Stimulated activated effector memory CD8-positive, alpha-beta T cell treated with anti-CD3 and anti-CD28 coated beads, Interleukin-12 subunit alpha, Interleukin-12 subunit beta, amount 100 ng/mL, for 72 hours (primary cell): ENCODE measurements at regions not wholly inside any gene's neighbourhood (a gene's known extent, or its start where the extent isn't known, plus 50 kb on each side); places are given as distances from the start of the nearest gene placed in this dataset.
"Not testable (repeated sequence)": the region's sequence is repeated elsewhere in the genome, so short reads cannot be mapped to it uniquely, and the experiment has no call there.

Experiments used
- ATAC-seq: fragments of 150-1000 bp; cut with Tn5 transposase; 2 replicates; pipeline ENCODE4 v1.10.0; 2021
- DNase-seq, 2 donors: peaks; one replicate each; pipeline ENCODE4 v3.0.0; 2021 to 2022; ENCODE audit warnings: low spot score in 2 of 2
- H3K27ac Mint-ChIP-seq: one replicate; pipeline ENCODE4 v1.8.0; 2022; ENCODE audit warnings: mild to moderate bottlenecking, mixed read lengths
- H3K36me3 Mint-ChIP-seq: one replicate; pipeline ENCODE4 v1.8.0; 2022; ENCODE audit warnings: mild to moderate bottlenecking, mixed read lengths
- H3K4me1 Mint-ChIP-seq: one replicate; pipeline ENCODE4 v1.8.0; 2022; ENCODE audit warnings: mixed read lengths
- H3K4me3 Mint-ChIP-seq: one replicate; pipeline ENCODE4 v1.8.0; 2022; ENCODE audit warnings: mild to moderate bottlenecking, mixed read lengths
- H3K9me3 Mint-ChIP-seq: one replicate; pipeline ENCODE4 v1.8.0; 2022; ENCODE audit warnings: mixed read lengths

DNA sequence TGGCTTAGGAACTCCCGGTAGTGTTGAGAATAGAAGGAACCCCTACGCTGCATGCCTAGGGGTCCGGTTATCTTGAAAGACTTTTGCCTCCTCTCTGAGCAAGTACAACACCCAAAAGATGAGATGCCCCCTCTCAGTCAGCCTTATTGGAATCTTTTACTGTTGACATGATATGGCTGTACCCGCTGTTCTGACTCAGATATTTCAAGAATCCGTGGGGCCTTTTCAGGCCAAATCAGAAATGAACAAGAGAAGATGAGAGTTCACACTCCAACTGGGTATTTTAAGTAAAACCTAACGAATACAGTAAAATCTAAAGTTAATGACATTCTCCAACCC lies 164.2 kb downstream of the PPIAL4G start:
- Mint-ChIP-seq H3K4me3 (peak overlapping the region; percentile 81), H3K9me3 (no peaks in the 10 kb centered on the region), H3K4me1 (peaks cover 42% of the 10 kb centered on the region), H3K27ac (peak overlapping the region; percentile 75), H3K36me3 (peaks cover 9% of the 10 kb centered on the region)
- DNase-seq (no peak), ATAC-seq (peak; percentile 89)

DNA sequence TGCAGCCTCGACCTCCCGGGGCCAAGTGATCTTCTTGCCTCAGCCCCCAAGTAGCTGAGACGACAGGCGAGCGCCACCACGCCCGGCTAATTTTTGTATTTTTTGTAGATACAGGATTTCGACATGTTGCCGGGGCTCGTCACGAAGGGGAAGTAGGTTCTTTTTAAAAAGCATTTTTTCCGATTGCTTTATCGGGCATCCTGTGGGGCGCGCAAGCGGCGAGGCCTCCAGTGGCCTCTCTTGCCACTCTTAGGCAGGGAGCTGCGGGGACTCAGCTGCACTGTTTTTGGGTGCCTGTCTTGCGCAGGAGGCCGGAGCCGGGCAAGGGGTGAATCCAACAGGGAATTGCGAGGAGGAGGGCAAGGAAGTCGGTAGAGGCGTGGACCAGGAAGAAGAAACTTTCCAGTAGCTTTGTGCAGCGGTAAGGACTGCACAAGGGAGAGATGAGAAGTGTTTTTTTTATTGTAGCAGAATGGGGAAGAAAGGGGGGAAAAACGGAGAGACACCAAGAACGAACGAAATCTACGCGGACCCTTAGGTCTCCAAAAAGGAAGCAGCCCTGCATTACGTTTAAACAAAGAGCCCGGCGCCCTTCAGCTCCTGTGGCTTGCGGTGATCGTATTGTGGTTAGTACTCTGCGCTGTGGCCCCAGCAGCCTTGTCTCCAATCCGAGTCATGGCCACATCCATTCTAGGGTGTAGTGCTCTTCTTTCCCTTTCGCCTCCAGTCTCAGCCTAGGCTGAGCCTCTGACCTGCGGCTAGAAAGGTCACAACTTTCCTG lies 164.8 kb downstream of the PPIAL4G start:
- Mint-ChIP-seq H3K36me3 (peaks cover 9% of the 10 kb centered on the region), H3K4me1 (peaks cover 42% of the 10 kb centered on the region), H3K27ac (peak overlapping the region; percentile 75), H3K4me3 (peak overlapping the region; percentile 81), H3K9me3 (no peaks in the 10 kb centered on the region)
- ATAC-seq (peak; percentile 92), DNase-seq (peak; percentile 54 to 83)

DNA sequence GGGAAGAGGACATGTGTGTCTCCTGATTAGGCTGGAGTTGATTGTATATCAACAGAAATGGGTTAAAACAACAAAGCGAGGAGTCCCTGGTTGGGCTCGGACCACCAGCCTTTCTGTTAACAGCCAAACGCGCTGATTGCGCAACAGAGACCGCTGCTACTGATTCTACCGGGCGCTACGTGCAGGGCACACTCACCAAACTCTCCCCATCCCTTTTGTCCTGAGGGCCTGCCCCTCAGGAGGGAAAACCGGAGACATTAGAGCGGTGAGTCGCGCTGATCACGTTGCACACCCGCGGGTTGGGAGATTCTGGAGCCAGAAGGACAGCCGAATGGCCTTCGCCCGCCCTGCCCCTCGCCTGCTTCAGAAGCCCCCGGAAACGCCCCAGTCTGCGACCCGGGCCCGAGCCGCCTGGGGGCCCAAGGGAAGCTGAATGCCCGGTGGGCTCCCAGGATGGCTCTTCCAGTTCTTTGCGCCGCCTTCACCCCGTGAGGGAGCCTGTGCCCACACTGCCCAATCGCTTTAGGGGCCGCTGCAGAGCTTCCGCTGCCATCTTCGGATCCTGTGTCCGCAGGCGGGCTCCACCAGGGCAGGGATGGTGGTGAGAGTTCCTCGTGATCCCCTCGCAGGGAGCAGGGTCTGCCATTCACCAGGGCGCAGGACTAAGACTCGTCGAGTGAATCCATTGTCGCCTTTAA lies 165.4 kb upstream of the NBPF11 start:
- peaks cover 42% of the 10 kb centered on the region for H3K4me1 Mint-ChIP-seq
- peaks cover 9% of the 10 kb centered on the region for H3K36me3 Mint-ChIP-seq
- H3K4me3 Mint-ChIP-seq, result peak overlapping the region; percentile 81
- ATAC-seq (no peak), DNase-seq (no peak)
- no peak overlapping the region for H3K27ac Mint-ChIP-seq
- no peaks in the 10 kb centered on the region for H3K9me3 Mint-ChIP-seq

- Mint-ChIP-seq H3K4me3 (no peak overlapping the region), H3K27ac (no peak overlapping the region), H3K9me3 (peaks cover 4% of the 10 kb centered on the region), H3K36me3 (peaks cover 9% of the 10 kb centered on the region), H3K4me1 (peaks cover 37% of the 10 kb centered on the region)
- DNase-seq (no peak), ATAC-seq (peak; percentile 56)
Measured at GRCh38 chr1:148315071-148315811, 163.2 kb upstream of the NBPF11 start.

- ATAC-seq, result no peak
- Mint-ChIP-seq H3K27ac (no peak overlapping the region), H3K4me3 (no peak overlapping the region), H3K4me1 (peaks cover 11% of the 10 kb centered on the region), H3K36me3 (no peaks in the 10 kb centered on the region), H3K9me3 (peaks cover 4% of the 10 kb centered on the region)
- DNase-seq, result no peak
Measured at GRCh38 chr1:148310807-148311206, 158.7 kb upstream of the NBPF11 start.

- H3K4me3 Mint-ChIP-seq, result no peak overlapping the region
Measured at GRCh38 chr1:148309940-148310500, 157.9 kb upstream of the NBPF11 start.

DNA sequence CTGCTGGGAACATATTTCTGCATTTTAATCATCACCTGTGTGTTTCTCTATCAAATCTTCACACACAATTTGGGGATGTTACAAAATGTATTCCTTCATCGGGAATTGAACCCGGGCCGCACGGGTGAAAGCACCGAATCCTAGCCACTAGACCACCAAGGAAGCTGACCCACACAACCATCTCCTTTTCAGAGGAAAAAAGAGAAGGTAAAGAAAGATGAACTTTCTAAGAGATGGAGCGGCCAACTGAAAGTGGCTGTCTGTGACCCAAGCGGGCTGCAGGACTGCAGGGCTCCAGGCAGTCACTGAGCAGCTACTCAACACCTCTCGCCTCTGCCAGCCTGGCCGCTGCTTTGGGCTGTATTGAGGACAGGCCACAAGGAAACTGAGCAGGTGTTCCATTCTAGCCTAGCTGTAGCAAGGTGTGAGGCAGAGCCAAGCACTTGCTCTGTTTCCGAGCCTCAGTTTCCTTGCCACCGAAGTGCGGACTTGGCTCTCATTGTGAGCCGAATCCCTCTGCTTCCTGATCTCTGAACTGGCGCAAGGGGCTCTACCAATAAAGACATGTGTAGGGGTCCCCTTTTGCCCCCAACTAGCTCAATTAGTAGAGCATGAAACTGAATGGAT lies 156.9 kb upstream of the NBPF11 start:
- no peak for ATAC-seq
- H3K4me3 Mint-ChIP-seq, result no peak overlapping the region

More at GRCh38 chr1:148309940-148310500, 157.9 kb upstream of the NBPF11 start:
- ATAC-seq (no peak), DNase-seq (no peak)
- Mint-ChIP-seq H3K9me3 (peaks cover 4% of the 10 kb centered on the region), H3K27ac (no peak overlapping the region), H3K4me1 (peaks cover 6% of the 10 kb centered on the region), H3K36me3 (no peaks in the 10 kb centered on the region)

DNA sequence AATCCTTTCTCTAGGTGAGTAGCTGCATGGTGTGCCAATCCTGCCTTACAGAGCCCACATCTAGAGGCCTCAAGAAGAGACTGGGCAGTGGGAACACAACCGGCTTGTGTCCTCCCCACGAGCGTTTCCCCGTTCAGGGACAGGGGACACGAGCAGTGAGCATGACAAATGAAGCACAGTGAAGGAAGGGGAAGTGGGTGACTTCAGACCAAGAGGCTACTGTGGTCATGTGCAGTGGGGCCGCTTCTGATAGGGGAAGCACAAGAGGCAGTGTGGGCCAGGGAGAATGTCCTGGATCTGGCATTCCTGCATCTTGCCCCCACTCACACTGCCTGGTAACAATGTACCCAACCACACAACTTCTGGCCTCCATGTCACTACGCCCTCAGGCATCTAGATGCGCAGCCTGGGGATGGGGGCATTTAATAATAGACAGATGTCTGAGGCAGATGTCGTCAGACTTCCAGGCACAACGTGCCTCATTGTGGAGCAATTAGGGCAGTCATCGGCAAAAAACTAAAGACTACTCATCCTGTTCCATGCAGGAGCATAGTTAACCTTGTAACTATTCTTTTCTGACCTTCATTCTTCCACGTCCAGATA lies 155.6 kb upstream of the NBPF11 start:
- Mint-ChIP-seq H3K9me3 (peaks cover 4% of the 10 kb centered on the region), H3K4me1 (peaks cover 16% of the 10 kb centered on the region), H3K27ac (no peak overlapping the region), H3K36me3 (peaks cover 16% of the 10 kb centered on the region), H3K4me3 (no peak overlapping the region)
- ATAC-seq, result no peak
- no peak for DNase-seq

More for the DNA sequence above, 156.9 kb upstream of the NBPF11 start:
- H3K9me3 Mint-ChIP-seq, result peaks cover 4% of the 10 kb centered on the region
- peaks cover 3% of the 10 kb centered on the region for H3K36me3 Mint-ChIP-seq
- peaks cover 9% of the 10 kb centered on the region for H3K4me1 Mint-ChIP-seq
- DNase-seq, result no peak
- no peak overlapping the region for H3K27ac Mint-ChIP-seq

GRCh38 chr1:148304935-148305334 lies 152.9 kb upstream of the NBPF11 start:
- H3K9me3 Mint-ChIP-seq, H3K27ac Mint-ChIP-seq, H3K4me3 Mint-ChIP-seq, DNase-seq, ATAC-seq: not testable (repeated sequence)
- peaks cover 18% of the 10 kb centered on the region for H3K36me3 Mint-ChIP-seq
- H3K4me1 Mint-ChIP-seq, result peaks cover 16% of the 10 kb centered on the region

DNA sequence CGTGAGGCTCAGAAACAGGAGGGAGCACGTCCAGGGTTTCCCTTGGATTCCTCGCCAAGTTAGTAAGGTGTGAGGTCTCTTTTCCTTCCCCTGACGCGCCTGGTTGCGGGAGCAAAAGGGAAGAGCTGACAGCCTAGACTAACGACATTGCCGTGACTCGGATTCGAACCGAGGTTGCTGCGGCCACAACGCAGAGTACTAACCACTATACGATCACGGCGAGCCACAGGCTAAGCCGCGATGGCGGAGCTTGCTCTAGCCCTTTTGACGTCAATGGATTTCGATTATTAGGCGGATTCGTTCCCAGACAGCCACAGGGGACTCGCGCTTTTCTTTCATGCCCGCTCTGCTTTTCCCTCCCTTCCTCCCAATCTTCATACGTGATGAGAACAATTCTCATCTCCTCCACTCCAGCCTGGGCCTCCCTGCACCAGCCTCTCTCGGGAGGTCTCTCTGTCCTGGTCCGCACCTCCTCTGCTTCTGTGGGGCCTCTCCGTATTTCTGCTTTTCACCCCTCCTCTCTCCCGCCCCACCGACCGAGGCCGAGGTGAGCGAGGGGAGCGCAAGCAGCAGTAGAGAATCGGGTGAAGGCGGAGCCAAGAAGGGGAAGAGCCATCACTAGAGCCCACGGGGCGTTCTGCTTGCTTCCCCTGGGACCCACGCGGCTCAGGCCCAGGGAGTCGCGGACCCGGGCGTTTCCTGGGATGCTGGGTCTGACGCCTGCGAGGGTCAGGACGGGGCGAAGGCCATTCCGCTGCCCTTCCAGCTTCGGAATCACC lies 150.7 kb upstream of the NBPF11 start:
- ATAC-seq (peak; percentile 91), DNase-seq (peak; percentile 47 to 89)
- peaks cover 16% of the 10 kb centered on the region for H3K4me1 Mint-ChIP-seq
- H3K9me3 Mint-ChIP-seq, result not testable (repeated sequence)
- H3K36me3 Mint-ChIP-seq, result peaks cover 18% of the 10 kb centered on the region
- peak overlapping the region; percentile 70 for H3K4me3 Mint-ChIP-seq
- H3K27ac Mint-ChIP-seq, result peak overlapping the region; percentile 16

GRCh38 chr1:148297852-148298251 lies 145.8 kb upstream of the NBPF11 start:
- not testable (repeated sequence) for H3K4me3 Mint-ChIP-seq, DNase-seq, H3K9me3 Mint-ChIP-seq, H3K36me3 Mint-ChIP-seq, H3K27ac Mint-ChIP-seq, H3K4me1 Mint-ChIP-seq, ATAC-seq

- H3K9me3 Mint-ChIP-seq, result no peaks in the 10 kb centered on the region
- H3K4me3 Mint-ChIP-seq, result no peak overlapping the region
- no peak for DNase-seq
- H3K36me3 Mint-ChIP-seq, result no peaks in the 10 kb centered on the region
- H3K27ac Mint-ChIP-seq, result no peak overlapping the region
- H3K4me1 Mint-ChIP-seq, result peaks cover 12% of the 10 kb centered on the region
- ATAC-seq, result no peak
Measured at GRCh38 chr1:148296511-148296910, 144.4 kb upstream of the NBPF11 start.

DNA sequence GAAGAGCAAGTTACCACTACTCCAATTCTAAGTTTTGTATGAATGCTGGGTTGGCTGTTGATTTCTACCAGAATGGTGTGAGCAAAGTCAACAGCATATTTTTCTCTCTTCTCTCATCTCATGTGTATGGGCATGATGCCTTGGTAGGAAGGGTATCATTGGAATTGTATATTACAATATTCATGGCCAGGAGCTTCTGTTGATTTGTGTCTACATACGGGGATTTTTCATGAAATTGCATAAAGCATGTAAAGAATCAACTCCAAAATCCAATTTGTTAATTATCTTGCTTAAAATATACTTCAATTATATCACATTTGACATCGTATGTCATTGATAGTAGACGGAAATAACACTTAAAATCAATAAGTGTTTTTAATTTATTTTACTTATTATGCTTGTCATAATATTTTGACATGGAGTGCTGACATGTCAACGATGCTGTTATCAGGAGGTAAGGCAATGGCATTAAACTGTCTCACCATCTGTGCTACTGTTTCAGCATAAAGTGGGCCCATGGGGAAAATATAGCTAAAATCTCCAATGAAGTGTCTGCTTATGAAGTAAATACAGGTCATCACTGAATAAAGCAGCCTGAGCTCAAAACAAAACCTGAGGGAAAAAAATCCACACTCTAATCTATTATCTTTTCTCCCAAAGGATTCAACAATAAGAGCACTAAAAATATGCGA lies 142.2 kb upstream of the NBPF11 start:
- Mint-ChIP-seq H3K36me3 (no peaks in the 10 kb centered on the region), H3K9me3 (no peaks in the 10 kb centered on the region), H3K4me3 (no peak overlapping the region), H3K4me1 (peaks cover 12% of the 10 kb centered on the region), H3K27ac (no peak overlapping the region)
- DNase-seq (no peak), ATAC-seq (no peak)
